ENCODE measurements at regions not wholly inside any gene's neighbourhood (a gene's known extent, or its start where the extent isn't known, plus 50 kb on each side); places are given as distances from the start of the nearest gene placed in this dataset.

DNA sequence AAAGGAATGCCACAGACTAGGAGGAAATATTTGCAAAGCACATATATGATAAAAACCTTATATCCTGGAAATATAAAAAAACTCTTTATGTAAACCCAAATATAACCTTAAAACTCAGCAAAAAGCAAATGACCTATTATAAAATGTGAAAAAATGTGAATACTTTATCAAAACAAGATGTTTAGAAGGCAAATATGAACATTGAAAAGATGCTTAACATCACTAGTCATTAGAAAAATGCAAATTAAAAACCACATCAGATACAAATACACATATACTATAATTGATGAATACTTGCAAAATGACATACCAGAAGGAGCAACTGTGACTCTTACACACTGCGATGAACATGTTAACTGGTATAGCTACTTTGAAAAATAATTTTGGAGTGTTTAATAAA, 511.2 kb upstream of the LRRC4C start:
- Histone ChIP-seq H3K4me1 (ENCODE audit: low read length) (no peaks in the 10 kb centered on the region), H3K4me2 (ENCODE audit: low read length) (no peak overlapping the region), H2AFZ (ENCODE audit: low read depth, low read length) (no peak overlapping the region), H3K9me3 (ENCODE audit: insufficient read depth, low read length) (no peaks in the 10 kb centered on the region), H3K9ac (ENCODE audit: low read length) (no peak overlapping the region), H3K36me3 (replicated peaks; ENCODE audit: low read depth, low read length) (no peaks in the 10 kb centered on the region), H4K20me1 (ENCODE audit: insufficient read depth, low read length) (no peaks in the 10 kb centered on the region), H3K79me2 (ENCODE audit: low read length) (no peaks in the 10 kb centered on the region), H3K27ac (ENCODE audit: low read length) (no peak overlapping the region), H3K4me3 (ENCODE audit: low read length) (no peak overlapping the region), H3K27me3 (ENCODE audit: low read depth, low read length) (no peaks in the 10 kb centered on the region)
- TF ChIP-seq CTCF (IDR thresholded peaks at IDR 0.05; ENCODE audit: low read depth, low read length) (no peak), EZH2phosphoT487 (IDR thresholded peaks at IDR 0.05; ENCODE audit: low read depth) (no peak)

- Histone ChIP-seq H3K27ac (ENCODE audit: low read length) (no peak overlapping the region), H3K9ac (ENCODE audit: low read length) (no peak overlapping the region), H3K36me3 (replicated peaks; ENCODE audit: low read depth, low read length) (no peaks in the 10 kb centered on the region), H3K9me3 (ENCODE audit: insufficient read depth, low read length) (no peaks in the 10 kb centered on the region), H3K4me3 (ENCODE audit: low read length) (no peak overlapping the region), H3K4me1 (ENCODE audit: low read length) (no peaks in the 10 kb centered on the region), H3K27me3 (ENCODE audit: low read depth, low read length) (no peaks in the 10 kb centered on the region), H3K79me2 (ENCODE audit: low read length) (no peaks in the 10 kb centered on the region), H2AFZ (ENCODE audit: low read depth, low read length) (no peak overlapping the region), H3K4me2 (ENCODE audit: low read length) (no peak overlapping the region), H4K20me1 (ENCODE audit: insufficient read depth, low read length) (no peaks in the 10 kb centered on the region)
- TF ChIP-seq EZH2phosphoT487 (IDR thresholded peaks at IDR 0.05; ENCODE audit: low read depth) (no peak), CTCF (IDR thresholded peaks at IDR 0.05; ENCODE audit: low read depth, low read length) (no peak)
These were observed 512.1 kb upstream of the LRRC4C start for GRCh38 chr11:41971592-41971991.

DNA sequence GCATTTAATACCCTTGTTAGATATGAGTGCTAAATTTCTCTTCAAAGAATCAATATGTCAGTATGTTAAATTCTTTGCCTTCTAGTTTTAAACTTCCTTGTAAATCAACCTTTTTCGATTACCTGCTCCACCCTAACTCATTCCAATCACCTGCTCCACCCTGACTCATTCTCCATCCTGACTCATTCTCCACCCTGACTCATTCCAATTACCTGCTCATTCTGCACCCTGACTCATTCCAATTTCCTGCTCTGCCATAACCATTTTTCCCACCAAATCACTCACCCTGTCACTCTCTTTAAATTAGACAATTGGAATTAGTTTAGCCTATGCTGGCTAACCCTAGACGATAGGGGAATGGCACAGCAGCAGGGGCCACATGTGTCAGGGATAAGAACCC, 519.5 kb upstream of the LRRC4C start:
- TF ChIP-seq CTCF (IDR thresholded peaks at IDR 0.05; ENCODE audit: low read depth, low read length), result no peak
- no peak for TF ChIP-seq EZH2phosphoT487 (IDR thresholded peaks at IDR 0.05; ENCODE audit: low read depth)
- peaks cover 10% of the 10 kb centered on the region; the same call in 1 of the 2 replicates for H3K4me1 ChIP-seq (ENCODE audit: low read length)

GRCh38 chr11:41980741-41981140, 521.3 kb upstream of the LRRC4C start:
- no peaks in the 10 kb centered on the region for H3K27me3 ChIP-seq (ENCODE audit: low read depth, low read length)
- H3K4me1 ChIP-seq (ENCODE audit: low read length), result peaks cover 10% of the 10 kb centered on the region; the same call in 1 of the 2 replicates
- no peaks in the 10 kb centered on the region for H3K9me3 ChIP-seq (ENCODE audit: insufficient read depth, low read length)
- no peaks in the 10 kb centered on the region for H3K36me3 ChIP-seq (replicated peaks; ENCODE audit: low read depth, low read length)
- H3K27ac ChIP-seq (ENCODE audit: low read length), result no peak overlapping the region
- TF ChIP-seq CTCF (IDR thresholded peaks at IDR 0.05; ENCODE audit: low read depth, low read length), result no peak
- no peak for TF ChIP-seq EZH2phosphoT487 (IDR thresholded peaks at IDR 0.05; ENCODE audit: low read depth)
- no peaks in the 10 kb centered on the region for H4K20me1 ChIP-seq (ENCODE audit: insufficient read depth, low read length)
- no peaks in the 10 kb centered on the region for H3K79me2 ChIP-seq (ENCODE audit: low read length)
- no peak overlapping the region for H3K4me3 ChIP-seq (ENCODE audit: low read length)
- no peak overlapping the region for H2AFZ ChIP-seq (ENCODE audit: low read depth, low read length)
- H3K4me2 ChIP-seq (ENCODE audit: low read length), result no peak overlapping the region
- no peak overlapping the region for H3K9ac ChIP-seq (ENCODE audit: low read length)

More for the DNA sequence above, 519.5 kb upstream of the LRRC4C start:
- H3K27me3 ChIP-seq (ENCODE audit: low read depth, low read length), result no peaks in the 10 kb centered on the region
- H2AFZ ChIP-seq (ENCODE audit: low read depth, low read length), result no peak overlapping the region
- no peak overlapping the region for H3K4me2 ChIP-seq (ENCODE audit: low read length)
- H3K27ac ChIP-seq (ENCODE audit: low read length), result no peak overlapping the region
- H3K4me3 ChIP-seq (ENCODE audit: low read length), result no peak overlapping the region
- no peaks in the 10 kb centered on the region for H4K20me1 ChIP-seq (ENCODE audit: insufficient read depth, low read length)
- no peaks in the 10 kb centered on the region for H3K79me2 ChIP-seq (ENCODE audit: low read length)
- H3K9me3 ChIP-seq (ENCODE audit: insufficient read depth, low read length), result no peaks in the 10 kb centered on the region
- H3K9ac ChIP-seq (ENCODE audit: low read length), result no peak overlapping the region
- no peaks in the 10 kb centered on the region for H3K36me3 ChIP-seq (replicated peaks; ENCODE audit: low read depth, low read length)

Data from OCI-LY3 (cell line).